Activated naive CD4-positive, alpha-beta T cell treated with anti-CD3 and anti-CD28 coated beads for 36 hours (primary cell): ENCODE measurements at regions not wholly inside any gene's neighbourhood (a gene's known extent, or its start where the extent isn't known, plus 50 kb on each side); places are given as distances from the start of the nearest gene placed in this dataset.

ENCODE experiments used
- CTCF ChIA-PET: fragments of 350-600 bp; sonication (Branson Sonifier 250); formaldehyde crosslinking; loops from one replicate; lab custom pipeline; 2021; ENCODE audit warnings: antibody characterized with exemption; lab: Charles Lee
- DNase-seq: peaks from one replicate; pipeline ENCODE4 v3.0.0-alpha.2; 2020
- H3K27ac Mint-ChIP-seq: one replicate; pipeline ENCODE4 v1.8.0; 2021; ENCODE audit warnings: mild to moderate bottlenecking, mixed read lengths
- H3K27me3 Mint-ChIP-seq: one replicate; pipeline ENCODE4 v1.8.0; 2021; ENCODE audit warnings: low read depth, mixed read lengths
- H3K36me3 Mint-ChIP-seq: one replicate; pipeline ENCODE4 v1.8.0; 2021; ENCODE audit warnings: low read depth, mixed read lengths
- H3K4me1 Mint-ChIP-seq: one replicate; pipeline ENCODE4 v1.8.0; 2021; ENCODE audit warnings: low read depth, mixed read lengths
- H3K4me3 Mint-ChIP-seq: one replicate; pipeline ENCODE4 v1.8.0; 2021; ENCODE audit warnings: mild to moderate bottlenecking, moderate library complexity, mixed read lengths
- H3K9me3 Mint-ChIP-seq: one replicate; pipeline ENCODE4 v1.8.0; 2021; ENCODE audit warnings: mixed read lengths
- intact Hi-C: fragments of 100-400 bp; cut with micrococcal nuclease; formaldehyde crosslinking; loops from one replicate; pipeline ENCODE4 v1.15.1; 2023

DNA sequence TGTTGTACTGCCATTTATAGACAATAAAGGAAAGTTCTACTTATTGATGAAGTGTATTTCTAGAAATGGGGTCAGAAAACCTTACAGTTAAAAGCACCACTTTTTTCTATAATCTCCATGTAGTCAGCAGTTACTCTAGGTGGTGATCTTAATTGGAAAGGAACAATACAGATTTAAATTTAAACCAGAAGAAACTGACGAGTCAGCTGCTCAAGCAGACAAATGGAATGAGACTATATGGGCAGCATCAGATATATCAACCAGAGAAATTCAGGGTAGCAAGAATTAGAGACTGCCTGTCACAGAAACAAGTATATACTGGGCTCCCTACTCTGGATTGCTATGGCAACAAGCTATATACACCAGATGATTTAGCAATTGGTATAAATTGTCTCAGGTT, 99.6 kb upstream of the SCG2 start:
- intact Hi-C loops, result no loop called here
- H3K4me1 Mint-ChIP-seq, result peaks cover 11% of the 10 kb centered on the region

DNA sequence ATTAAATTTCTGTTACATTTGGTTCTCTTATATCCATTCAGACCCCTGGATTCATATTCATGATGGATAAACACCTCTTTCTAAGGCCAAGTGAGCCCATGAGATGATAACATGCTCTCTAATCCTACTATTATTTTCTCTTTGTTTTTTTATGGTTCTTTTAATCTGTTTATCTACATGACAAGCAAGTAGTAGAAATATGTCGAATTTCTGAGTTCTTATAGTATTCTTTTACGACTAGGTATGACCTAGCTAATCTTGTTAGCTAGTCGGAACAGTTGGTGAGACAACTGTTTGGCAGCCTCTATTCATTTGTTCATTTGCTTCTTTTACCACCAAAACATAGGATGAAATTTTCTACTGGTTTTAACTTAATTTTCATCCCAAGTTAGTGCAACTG, 98.1 kb upstream of the SCG2 start:
- no peaks in the 10 kb centered on the region for H3K36me3 Mint-ChIP-seq
- peaks cover 9% of the 10 kb centered on the region for H3K27me3 Mint-ChIP-seq
- no peak for DNase-seq
- H3K27ac Mint-ChIP-seq, result no peak overlapping the region
- no peaks in the 10 kb centered on the region for H3K9me3 Mint-ChIP-seq
- H3K4me1 Mint-ChIP-seq, result peaks cover 13% of the 10 kb centered on the region
- no peak overlapping the region for H3K4me3 Mint-ChIP-seq
- intact Hi-C loops, result no loop called here
- CTCF ChIA-PET, result no interaction called here

More for the DNA sequence above, 99.6 kb upstream of the SCG2 start:
- Mint-ChIP-seq H3K27ac (no peak overlapping the region), H3K4me3 (no peak overlapping the region), H3K9me3 (no peaks in the 10 kb centered on the region), H3K36me3 (no peaks in the 10 kb centered on the region), H3K27me3 (peaks cover 9% of the 10 kb centered on the region)
- CTCF ChIA-PET, result no interaction called here
- no peak for DNase-seq

GRCh38 chr2:223697892-223698645, 95.9 kb upstream of the SCG2 start:
- DNase-seq, result no peak
- CTCF ChIA-PET, result interaction anchor here (0.7 kb wide), 1 partner anchor 260 kb away, joined by 4 read pairs; no protein-coding TSS in a partner anchor
- intact Hi-C loops, result loop anchor here (2.0 to 5.0 kb wide), 4 partner anchors 63 to 836 kb away; partner anchors contain the start of genes ACSL3 and MRPL44
- H3K4me1 Mint-ChIP-seq, result peaks cover 13% of the 10 kb centered on the region
- H3K27ac Mint-ChIP-seq, result no peak overlapping the region
- no peak overlapping the region for H3K4me3 Mint-ChIP-seq
- H3K36me3 Mint-ChIP-seq, result no peaks in the 10 kb centered on the region
- H3K9me3 Mint-ChIP-seq, result no peaks in the 10 kb centered on the region
- H3K27me3 Mint-ChIP-seq, result peaks cover 11% of the 10 kb centered on the region

DNA sequence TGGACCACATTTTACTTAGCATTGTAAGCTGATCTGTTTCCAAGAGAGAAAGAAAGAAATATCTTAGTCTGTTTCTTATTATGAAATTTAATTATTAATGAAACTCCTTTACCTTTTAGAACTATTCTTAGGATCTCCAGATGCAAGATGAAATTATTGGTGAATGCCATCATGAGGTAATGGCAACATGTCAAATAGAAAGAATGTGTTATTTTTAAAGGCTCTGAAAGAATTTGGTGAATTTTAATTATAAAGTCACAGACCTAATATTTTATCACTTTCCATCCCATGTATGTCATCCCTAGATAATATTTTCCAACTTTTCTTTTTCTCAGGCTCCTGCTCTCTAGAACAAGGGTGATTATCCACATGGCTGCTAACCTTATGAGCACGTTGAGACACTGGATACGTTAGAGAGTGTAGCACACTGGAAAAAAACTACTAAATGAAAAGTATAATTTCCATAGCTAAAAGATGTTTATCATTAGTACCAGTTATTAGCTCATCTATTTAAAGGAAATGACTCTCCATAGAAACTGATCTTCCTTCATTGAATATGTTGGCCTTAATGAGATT, 95.2 kb upstream of the SCG2 start:
- intact Hi-C loops, result loop anchor here (5.0 kb wide), 3 partner anchors 245 to 835 kb away; partner anchors contain the start of genes ACSL3 and MRPL44

GRCh38 chr2:223696719-223697118, 94.6 kb upstream of the SCG2 start:
- H3K4me1 Mint-ChIP-seq, result peaks cover 13% of the 10 kb centered on the region
- no peak overlapping the region for H3K4me3 Mint-ChIP-seq
- DNase-seq, result no peak
- no peaks in the 10 kb centered on the region for H3K9me3 Mint-ChIP-seq
- H3K27me3 Mint-ChIP-seq, result peaks cover 12% of the 10 kb centered on the region
- CTCF ChIA-PET, result no interaction called here
- H3K27ac Mint-ChIP-seq, result no peak overlapping the region
- intact Hi-C loops, result loop anchor here (5.0 kb wide), 3 partner anchors 246 to 834 kb away; partner anchors contain the start of genes ACSL3 and MRPL44
- no peaks in the 10 kb centered on the region for H3K36me3 Mint-ChIP-seq

More for the DNA sequence above, 95.2 kb upstream of the SCG2 start:
- Mint-ChIP-seq H3K27ac (no peak overlapping the region), H3K36me3 (no peaks in the 10 kb centered on the region), H3K4me1 (peaks cover 13% of the 10 kb centered on the region), H3K9me3 (no peaks in the 10 kb centered on the region), H3K4me3 (no peak overlapping the region), H3K27me3 (peaks cover 10% of the 10 kb centered on the region)
- CTCF ChIA-PET, result no interaction called here
- DNase-seq, result no peak

- peak; percentile 27 for DNase-seq
- Mint-ChIP-seq H3K36me3 (no peaks in the 10 kb centered on the region), H3K4me1 (peaks cover 5% of the 10 kb centered on the region), H3K27ac (no peak overlapping the region), H3K4me3 (no peak overlapping the region), H3K9me3 (no peaks in the 10 kb centered on the region), H3K27me3 (peaks cover 9% of the 10 kb centered on the region)
- CTCF ChIA-PET, result no interaction called here
- intact Hi-C loops, result loop anchor here (5.0 kb wide), 1 partner anchor 35 kb away; no protein-coding TSS in a partner anchor
These were observed 90.2 kb upstream of the SCG2 start for GRCh38 chr2:223692191-223692947.

GRCh38 chr2:223688094-223688835, 86.1 kb upstream of the SCG2 start:
- CTCF ChIA-PET, result no interaction called here
- no peaks in the 10 kb centered on the region for H3K4me1 Mint-ChIP-seq
- no peak for DNase-seq
- H3K27ac Mint-ChIP-seq, result no peak overlapping the region
- no peaks in the 10 kb centered on the region for H3K36me3 Mint-ChIP-seq
- H3K27me3 Mint-ChIP-seq, result peaks cover 4% of the 10 kb centered on the region
- H3K4me3 Mint-ChIP-seq, result no peak overlapping the region
- intact Hi-C loops, result no loop called here
- H3K9me3 Mint-ChIP-seq, result no peaks in the 10 kb centered on the region

GRCh38 chr2:223681125-223681524, 79.0 kb upstream of the SCG2 start:
- Mint-ChIP-seq H3K4me1 (no peaks in the 10 kb centered on the region), H3K27ac (no peak overlapping the region), H3K4me3 (no peak overlapping the region), H3K36me3 (no peaks in the 10 kb centered on the region), H3K9me3 (no peaks in the 10 kb centered on the region), H3K27me3 (no peaks in the 10 kb centered on the region)
- CTCF ChIA-PET, result no interaction called here
- intact Hi-C loops, result no loop called here
- no peak for DNase-seq

- Mint-ChIP-seq H3K9me3 (no peaks in the 10 kb centered on the region), H3K36me3 (no peaks in the 10 kb centered on the region), H3K4me1 (no peaks in the 10 kb centered on the region), H3K27me3 (no peaks in the 10 kb centered on the region), H3K27ac (no peak overlapping the region), H3K4me3 (no peak overlapping the region)
- intact Hi-C loops, result no loop called here
- DNase-seq, result peak; percentile 8
- CTCF ChIA-PET, result interaction anchor here (0.7 kb wide), 1 partner anchor 149 kb away, joined by 3 read pairs; no protein-coding TSS in a partner anchor
These were observed 72.9 kb upstream of the SCG2 start for GRCh38 chr2:223674998-223675609.

DNA sequence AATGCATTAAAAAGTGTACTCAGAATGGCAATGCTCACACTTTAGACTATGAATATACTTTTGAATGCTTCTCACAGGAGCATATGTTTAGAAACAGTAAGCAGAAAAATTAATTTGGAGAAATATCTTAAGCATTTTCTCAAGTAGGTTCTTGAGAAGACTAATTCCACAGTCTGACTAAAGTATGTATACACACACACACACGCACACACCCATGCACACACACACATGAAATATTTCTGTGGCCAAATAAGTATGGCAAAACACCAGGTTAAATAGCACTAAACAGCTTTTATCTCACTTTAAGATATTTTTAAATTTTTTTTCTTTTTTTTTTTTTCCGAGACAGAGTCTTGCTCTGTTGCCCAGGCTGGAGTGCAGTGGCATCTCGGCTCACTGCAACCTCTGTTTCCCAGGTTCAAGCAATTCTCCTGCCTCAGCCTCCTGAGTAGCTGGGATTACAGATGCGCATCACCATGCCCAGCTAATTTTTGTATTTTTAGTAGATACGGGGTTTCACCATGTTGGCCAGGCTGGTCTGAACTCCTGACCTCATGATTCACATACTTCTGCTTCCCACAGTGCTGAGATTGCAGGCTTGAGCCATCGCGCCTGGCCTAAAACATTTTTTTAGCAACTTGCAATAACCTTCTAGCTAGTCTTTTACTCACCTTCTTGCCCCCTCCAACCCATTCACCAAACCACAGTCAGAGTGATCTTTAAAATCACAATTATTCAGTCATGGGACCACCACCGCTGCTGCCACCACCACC, 67.5 kb upstream of the SCG2 start:
- H3K27me3 Mint-ChIP-seq, result no peaks in the 10 kb centered on the region
- no peaks in the 10 kb centered on the region for H3K9me3 Mint-ChIP-seq
- no peak for DNase-seq
- no peak overlapping the region for H3K27ac Mint-ChIP-seq
- CTCF ChIA-PET, result interaction anchor here (0.6 kb wide), 1 partner anchor 625 kb away, joined by 4 read pairs; no protein-coding TSS in a partner anchor
- no peak overlapping the region for H3K4me3 Mint-ChIP-seq
- no peaks in the 10 kb centered on the region for H3K36me3 Mint-ChIP-seq
- H3K4me1 Mint-ChIP-seq, result no peaks in the 10 kb centered on the region
- intact Hi-C loops, result no loop called here
